ENCODE measurements at regions not wholly inside any gene's neighbourhood (a gene's known extent, or its start where the extent isn't known, plus 50 kb on each side); places are given as distances from the start of the nearest gene placed in this dataset.

GRCh38 chr9:11742471-11742870 lies 950.7 kb upstream of the TYRP1 start:
- TF ChIP-seq CTCF (IDR thresholded peaks at IDR 0.05; ENCODE audit: low read depth, low read length), result no peak
- H3K27ac ChIP-seq (ENCODE audit: low read depth, low read length), result no peak overlapping the region
- no peaks in the 10 kb centered on the region for H3K27me3 ChIP-seq (ENCODE audit: control insufficient read depth, insufficient read depth, low read length)
- DNase-seq (ENCODE audit: low read depth, low spot score), result no peak
- ChIA-PET POLR2A (no interaction called here), CTCF (no interaction called here)
- peaks cover 4% of the 10 kb centered on the region; the same call in 1 of the 2 replicates for H3K9me3 ChIP-seq (ENCODE audit: control insufficient read depth, insufficient read depth, low read length)
- H3K4me3 ChIP-seq (ENCODE audit: low read depth, low read length), result no peak overlapping the region

DNA sequence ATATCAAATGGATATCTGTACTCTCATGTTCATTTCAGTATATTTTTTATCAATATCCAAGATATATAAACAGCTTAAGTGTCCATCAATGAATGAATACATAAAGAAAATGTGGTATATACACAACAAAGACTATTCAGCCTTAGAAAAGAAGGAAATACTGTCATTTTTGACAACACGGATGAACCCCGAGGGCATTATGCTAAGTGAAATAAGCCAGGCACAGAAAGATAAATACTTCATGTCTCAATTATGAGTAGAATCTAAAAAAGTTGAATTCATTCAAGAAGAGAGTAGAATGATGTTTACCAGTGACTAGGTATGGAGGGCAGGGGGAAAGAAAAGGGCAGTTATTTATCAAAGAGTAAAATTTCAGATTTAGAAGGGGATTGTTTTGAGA lies 949.8 kb upstream of the TYRP1 start:
- no peak overlapping the region for H3K27ac ChIP-seq (ENCODE audit: low read depth, low read length)
- TF ChIP-seq CTCF (IDR thresholded peaks at IDR 0.05; ENCODE audit: low read depth, low read length), result no peak
- ChIA-PET CTCF (no interaction called here), POLR2A (no interaction called here)
- no peaks in the 10 kb centered on the region for H3K27me3 ChIP-seq (ENCODE audit: control insufficient read depth, insufficient read depth, low read length)
- DNase-seq (ENCODE audit: low read depth, low spot score), result no peak
- no peak overlapping the region for H3K4me3 ChIP-seq (ENCODE audit: low read depth, low read length)
- H3K9me3 ChIP-seq (ENCODE audit: control insufficient read depth, insufficient read depth, low read length), result peaks cover 4% of the 10 kb centered on the region; the same call in 1 of the 2 replicates

- Histone ChIP-seq H3K27me3 (ENCODE audit: control insufficient read depth, insufficient read depth, low read length) (no peaks in the 10 kb centered on the region), H3K27ac (ENCODE audit: low read depth, low read length) (no peak overlapping the region), H3K4me3 (ENCODE audit: low read depth, low read length) (no peak overlapping the region), H3K9me3 (ENCODE audit: control insufficient read depth, insufficient read depth, low read length) (peaks cover 3% of the 10 kb centered on the region; the same call in 1 of the 2 replicates)
- no peak for DNase-seq (ENCODE audit: low read depth, low spot score)
- TF ChIP-seq CTCF (IDR thresholded peaks at IDR 0.05; ENCODE audit: low read depth, low read length), result no peak
- ChIA-PET CTCF (no interaction called here), POLR2A (no interaction called here)
Measured at GRCh38 chr9:11749396-11749795, 943.8 kb upstream of the TYRP1 start.

DNA sequence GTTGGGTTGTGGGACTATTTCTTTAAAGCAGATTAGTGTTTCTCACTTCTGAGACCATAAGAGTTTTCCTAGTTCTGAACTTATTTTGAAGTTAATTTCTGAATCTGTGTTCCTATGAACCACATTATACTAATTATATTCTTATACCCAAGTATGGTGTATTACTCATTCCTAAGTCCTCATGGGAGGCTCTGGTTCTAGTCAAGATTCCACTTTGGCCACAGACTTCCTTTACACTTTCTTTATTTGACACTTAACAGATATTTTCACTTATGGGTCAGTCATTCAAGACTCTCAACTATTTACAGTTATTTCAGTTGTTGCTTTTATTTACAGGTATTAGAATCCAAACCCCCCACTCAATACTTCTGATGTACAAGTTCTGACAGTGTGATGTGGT lies 937.2 kb upstream of the TYRP1 start:
- POLR2A ChIA-PET, result no interaction called here
- TF ChIP-seq CTCF (IDR thresholded peaks at IDR 0.05; ENCODE audit: low read depth, low read length), result no peak
- H3K27me3 ChIP-seq (ENCODE audit: control insufficient read depth, insufficient read depth, low read length), result no peaks in the 10 kb centered on the region
- H3K4me3 ChIP-seq (ENCODE audit: low read depth, low read length), result no peak overlapping the region
- no peak overlapping the region for H3K27ac ChIP-seq (ENCODE audit: low read depth, low read length)
- CTCF ChIA-PET, result no interaction called here
- no peaks in the 10 kb centered on the region for H3K9me3 ChIP-seq (ENCODE audit: control insufficient read depth, insufficient read depth, low read length)
- DNase-seq (ENCODE audit: low read depth, low spot score), result no peak

DNA sequence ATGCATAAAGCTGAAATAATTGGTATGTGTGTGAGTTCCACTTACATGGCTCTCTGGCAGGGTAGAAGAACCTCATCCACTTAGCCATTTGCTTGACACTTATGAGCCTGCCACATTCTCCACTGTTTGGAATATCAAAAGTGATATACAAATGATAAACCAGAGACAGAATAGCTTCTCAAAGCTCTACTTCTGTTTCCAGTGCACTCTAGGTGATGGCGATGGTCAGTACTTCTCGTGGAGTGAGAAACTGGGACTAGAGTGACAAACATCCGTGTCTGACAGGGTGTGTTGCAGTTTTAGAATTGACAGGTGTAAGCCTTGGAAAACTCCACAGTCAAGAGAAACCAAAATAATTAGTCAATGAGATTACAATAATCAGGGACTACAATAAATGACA lies 935.8 kb upstream of the TYRP1 start:
- POLR2A ChIA-PET, result no interaction called here
- CTCF ChIA-PET, result no interaction called here
- no peak overlapping the region for H3K4me3 ChIP-seq (ENCODE audit: low read depth, low read length)
- TF ChIP-seq CTCF (IDR thresholded peaks at IDR 0.05; ENCODE audit: low read depth, low read length), result no peak
- H3K9me3 ChIP-seq (ENCODE audit: control insufficient read depth, insufficient read depth, low read length), result peaks cover 2% of the 10 kb centered on the region; the same call in 1 of the 2 replicates
- no peak overlapping the region for H3K27ac ChIP-seq (ENCODE audit: low read depth, low read length)
- no peak for DNase-seq (ENCODE audit: low read depth, low spot score)
- no peaks in the 10 kb centered on the region for H3K27me3 ChIP-seq (ENCODE audit: control insufficient read depth, insufficient read depth, low read length)
